ENCODE measurements at regions not wholly inside any gene's neighbourhood (a gene's known extent, or its start where the extent isn't known, plus 50 kb on each side); places are given as distances from the start of the nearest gene placed in this dataset.

GRCh38 chr6:43964659-43965570 is 162.3 kb downstream of the MRPL14 start:
- Histone ChIP-seq H3K4me1 (no peaks in the 10 kb centered on the region), H3K4me3 (no peak overlapping the region), H3K36me3 (ENCODE audit: insufficient read depth in 1 of 2, low read depth in 1 of 2) (no peaks in the 10 kb centered on the region), H3K27ac (no peak overlapping the region), H3K27me3 (ENCODE audit: insufficient read depth in 3 of 3, low read length in 2 of 3) (no peaks in the 10 kb centered on the region), H3K9me3 (no peaks in the 10 kb centered on the region)
- DNase-seq: no peak
- ATAC-seq: peak in 1 of 4 donors; percentile 20
- intact Hi-C loops (cut with DNase I): no loop called here
- TF ChIP-seq CTCF (IDR thresholded peaks at IDR 0.05): no peak
- 68 to 80% (median 69%) methylated on average over 6 of the region's 6 CpGs for WGBS, 3 donors

DNA sequence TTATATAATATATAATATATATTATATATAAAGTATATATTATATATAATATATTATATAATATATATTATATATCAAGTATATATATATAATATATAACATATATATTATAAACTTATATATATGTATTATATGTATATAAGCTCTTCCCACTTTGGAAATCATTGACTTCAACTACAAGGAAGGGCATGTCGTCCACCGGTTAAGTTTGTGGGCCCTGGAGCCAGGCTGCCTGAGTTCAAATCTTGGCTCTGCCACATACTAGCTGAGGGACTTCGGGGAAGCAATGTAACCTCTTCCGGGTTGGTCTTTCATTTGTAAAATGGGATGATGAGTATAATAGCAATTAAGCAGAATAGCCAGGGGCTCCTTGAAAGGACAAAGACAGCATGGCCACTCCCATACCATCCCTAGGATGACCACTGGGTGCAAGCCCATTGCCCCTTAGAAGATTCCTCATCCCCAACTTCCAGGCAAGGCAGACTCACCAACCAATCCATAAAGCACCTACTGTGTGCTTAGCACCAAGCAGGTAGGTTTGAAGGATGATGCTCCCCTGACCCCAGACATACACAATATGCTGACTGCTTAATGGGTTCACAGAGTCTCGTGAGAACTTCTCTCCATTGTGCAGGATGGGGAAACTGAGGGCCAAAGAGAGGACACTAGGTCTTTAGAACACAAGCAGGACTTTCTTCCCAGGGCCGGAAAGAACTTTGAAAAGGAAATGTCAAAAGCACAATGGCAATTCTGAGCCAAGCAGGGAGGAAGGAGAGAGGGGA is 163.2 kb downstream of the MRPL14 start:
- ATAC-seq: peak in 3 of 4 donors; percentile 15 to 33 (median 15)

DNA sequence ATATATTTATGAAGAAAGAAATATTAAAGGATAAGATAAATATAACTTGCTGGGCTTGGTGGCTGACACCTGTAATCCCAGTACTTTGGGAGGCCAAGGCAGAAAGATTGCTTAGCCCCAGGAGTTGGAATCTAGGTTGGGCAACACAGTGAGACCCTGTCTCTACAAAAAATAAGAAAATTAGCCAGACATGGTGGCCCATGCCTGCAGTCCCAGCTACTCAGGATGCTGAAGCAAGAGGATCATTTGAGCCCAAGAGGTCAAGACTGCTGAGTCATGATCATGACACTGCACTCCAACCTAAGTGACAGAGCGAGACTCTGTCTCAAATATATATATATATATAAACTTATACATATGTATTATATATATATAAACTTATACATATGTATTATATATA is 164.0 kb downstream of the MRPL14 start:
- Histone ChIP-seq H3K4me1 (no peaks in the 10 kb centered on the region), H3K27ac (no peak overlapping the region), H3K4me3 (no peak overlapping the region), H3K9me3 (no peaks in the 10 kb centered on the region), H3K27me3 (ENCODE audit: insufficient read depth in 3 of 3, low read length in 2 of 3) (no peaks in the 10 kb centered on the region), H3K36me3 (ENCODE audit: insufficient read depth in 1 of 2, low read depth in 1 of 2) (no peaks in the 10 kb centered on the region)
- WGBS, 3 donors: 79 to 96% (median 89%) methylated on average over 1 of the region's 1 CpG
- ATAC-seq (peak; percentile 57 to 74 (median 65)), DNase-seq (no peak)
- intact Hi-C loops (cut with DNase I): no loop called here
- no peak for TF ChIP-seq CTCF (IDR thresholded peaks at IDR 0.05)

More for the DNA sequence above, 163.2 kb downstream of the MRPL14 start:
- Histone ChIP-seq H3K36me3 (ENCODE audit: insufficient read depth in 1 of 2, low read depth in 1 of 2) (no peaks in the 10 kb centered on the region), H3K27me3 (ENCODE audit: insufficient read depth in 3 of 3, low read length in 2 of 3) (no peaks in the 10 kb centered on the region), H3K27ac (no peak overlapping the region), H3K9me3 (no peaks in the 10 kb centered on the region), H3K4me1 (no peaks in the 10 kb centered on the region), H3K4me3 (no peak overlapping the region)
- intact Hi-C loops (cut with DNase I): no loop called here
- TF ChIP-seq CTCF (IDR thresholded peaks at IDR 0.05): no peak
- WGBS, 3 donors: 67 to 84% (median 78%) methylated on average over 6 of the region's 6 CpGs
- DNase-seq: no peak

DNA sequence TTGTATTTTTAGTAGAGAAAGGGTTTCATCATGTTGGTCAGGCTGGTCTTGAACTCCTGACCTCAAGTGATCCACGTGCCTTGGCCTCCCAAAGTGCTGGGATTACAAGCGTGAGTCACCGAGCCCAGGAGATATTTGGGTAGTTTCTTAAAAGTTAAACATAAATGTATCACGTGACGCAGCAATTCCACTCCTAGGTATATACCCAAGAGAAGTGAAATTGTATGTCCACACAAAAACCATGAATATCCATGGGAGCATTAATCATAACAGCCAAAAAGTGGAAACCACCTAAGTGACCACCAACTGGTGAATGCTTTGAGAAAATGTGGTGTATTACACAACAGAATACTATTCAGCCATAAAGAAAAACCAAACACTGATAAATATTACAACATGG is 164.8 kb downstream of the MRPL14 start:
- H3K36me3 ChIP-seq (ENCODE audit: insufficient read depth in 1 of 2, low read depth in 1 of 2): no peaks in the 10 kb centered on the region
- no peaks in the 10 kb centered on the region for H3K9me3 ChIP-seq
- WGBS, 3 donors: 88 to 94% (median 92%) methylated on average over 5 of the region's 5 CpGs
- no peak for ATAC-seq
- no peak overlapping the region for H3K27ac ChIP-seq
- no peaks in the 10 kb centered on the region for H3K27me3 ChIP-seq (ENCODE audit: insufficient read depth in 3 of 3, low read length in 2 of 3)
- intact Hi-C loops (cut with DNase I): no loop called here
- TF ChIP-seq CTCF (IDR thresholded peaks at IDR 0.05): no peak
- no peak for DNase-seq
- no peaks in the 10 kb centered on the region for H3K4me1 ChIP-seq
- H3K4me3 ChIP-seq: no peak overlapping the region
